GM20000 (cell line): ENCODE measurements at regions not wholly inside any gene's neighbourhood (a gene's known extent, or its start where the extent isn't known, plus 50 kb on each side); places are given as distances from the start of the nearest gene placed in this dataset.

Experiments
- DNase-seq: peaks from one replicate; pipeline ENCODE4 v3.0.0; 2012; ENCODE audit warnings: low spot score
- TF ChIP-seq, protein P1 (sequence below): IDR thresholded peaks from 2 replicates; pipeline ENCODE4 v1.5.1; 2012; ENCODE audit warnings: mild to moderate bottlenecking, control low read depth; ENCODE audit errors: extremely low read depth, missing control alignments

- TF ChIP-seq, protein P1, sequence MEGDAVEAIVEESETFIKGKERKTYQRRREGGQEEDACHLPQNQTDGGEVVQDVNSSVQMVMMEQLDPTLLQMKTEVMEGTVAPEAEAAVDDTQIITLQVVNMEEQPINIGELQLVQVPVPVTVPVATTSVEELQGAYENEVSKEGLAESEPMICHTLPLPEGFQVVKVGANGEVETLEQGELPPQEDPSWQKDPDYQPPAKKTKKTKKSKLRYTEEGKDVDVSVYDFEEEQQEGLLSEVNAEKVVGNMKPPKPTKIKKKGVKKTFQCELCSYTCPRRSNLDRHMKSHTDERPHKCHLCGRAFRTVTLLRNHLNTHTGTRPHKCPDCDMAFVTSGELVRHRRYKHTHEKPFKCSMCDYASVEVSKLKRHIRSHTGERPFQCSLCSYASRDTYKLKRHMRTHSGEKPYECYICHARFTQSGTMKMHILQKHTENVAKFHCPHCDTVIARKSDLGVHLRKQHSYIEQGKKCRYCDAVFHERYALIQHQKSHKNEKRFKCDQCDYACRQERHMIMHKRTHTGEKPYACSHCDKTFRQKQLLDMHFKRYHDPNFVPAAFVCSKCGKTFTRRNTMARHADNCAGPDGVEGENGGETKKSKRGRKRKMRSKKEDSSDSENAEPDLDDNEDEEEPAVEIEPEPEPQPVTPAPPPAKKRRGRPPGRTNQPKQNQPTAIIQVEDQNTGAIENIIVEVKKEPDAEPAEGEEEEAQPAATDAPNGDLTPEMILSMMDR: no peak
- DNase-seq: no peak
These were observed 51.0 kb upstream of the SH3GL3 start for GRCh38 chr15:83396101-83396500.
